GM18507 (cell line): ENCODE measurements at regions not wholly inside any gene's neighbourhood (a gene's known extent, or its start where the extent isn't known, plus 50 kb on each side); places are given as distances from the start of the nearest gene placed in this dataset.

Source experiments
- DNase-seq: peaks from one replicate; pipeline ENCODE4 v3.0.0; 2011; ENCODE audit warnings: low read depth; ENCODE audit not compliant: insufficient read length; ENCODE audit errors: extremely low spot score
- FAIRE-seq: peaks from 2 replicates; lab custom pipeline; 2011; peaks lifted over from hg19 to GRCh38; lab: Jason Lieb, UNC

GRCh38 chr22:42330170-42330569 lies 59.7 kb upstream of the TCF20 start:
- FAIRE-seq: no peak
- no peak for DNase-seq

GRCh38 chr22:42329504-42329903 lies 59.1 kb upstream of the TCF20 start:
- FAIRE-seq: no peak
- no peak for DNase-seq

GRCh38 chr22:42328784-42329145 lies 58.3 kb upstream of the TCF20 start:
- DNase-seq: no peak
- no peak for FAIRE-seq

- no peak for DNase-seq
- FAIRE-seq: no peak
These were observed 57.8 kb upstream of the TCF20 start for GRCh38 chr22:42328130-42328783.

- DNase-seq (no peak), FAIRE-seq (peak; percentile 29)
These were observed 57.1 kb upstream of the TCF20 start for GRCh38 chr22:42327462-42328129.

- DNase-seq (no peak), FAIRE-seq (no peak)
These were observed 56.3 kb upstream of the TCF20 start for GRCh38 chr22:42326801-42327200.

- no peak for FAIRE-seq
- no peak for DNase-seq
These were observed 55.8 kb upstream of the TCF20 start for GRCh38 chr22:42326301-42326700.

- no peak for DNase-seq
- no peak for FAIRE-seq
These were observed 54.7 kb upstream of the TCF20 start for GRCh38 chr22:42324990-42325710.

- no peak for DNase-seq
- no peak for FAIRE-seq
These were observed 54.1 kb upstream of the TCF20 start for GRCh38 chr22:42324566-42324965.

GRCh38 chr22:42323971-42324370 lies 53.5 kb upstream of the TCF20 start:
- no peak for DNase-seq

GRCh38 chr22:42322562-42322926 lies 52.1 kb upstream of the TCF20 start:
- DNase-seq (no peak), FAIRE-seq (no peak)

More at GRCh38 chr22:42323971-42324370, 53.5 kb upstream of the TCF20 start:
- no peak for FAIRE-seq

GRCh38 chr22:42321908-42322561 lies 51.6 kb upstream of the TCF20 start:
- no peak for FAIRE-seq
- DNase-seq: no peak

GRCh38 chr22:42320443-42321416 lies 50.3 kb upstream of the TCF20 start:
- FAIRE-seq (no peak), DNase-seq (no peak)
